Panc1 (cell line): ENCODE measurements at regions not wholly inside any gene's neighbourhood (a gene's known extent, or its start where the extent isn't known, plus 50 kb on each side); places are given as distances from the start of the nearest gene placed in this dataset.

Experiments
- POLR2AphosphoS5 ChIP-seq: IDR thresholded peaks from 2 replicates; pipeline ENCODE4 v1.6.1; 2012; ENCODE audit warnings: mild to moderate bottlenecking, low read depth, low read length, moderate library complexity
- REST ChIP-seq, 2 experiments: IDR thresholded peaks; 2 replicates each; pipeline ENCODE4 v1.6.1; 2011 to 2012; ENCODE audit warnings: low read depth in 2 of 2, control low read depth in 1 of 2, low read length in 1 of 2, mild to moderate bottlenecking in 1 of 2, moderate library complexity in 1 of 2; ENCODE audit not compliant: insufficient read depth in 1 of 2
- SIN3A ChIP-seq: IDR thresholded peaks from 2 replicates; pipeline ENCODE4 v1.6.1; 2012; ENCODE audit warnings: low read depth, mild to moderate bottlenecking, low read length, moderate library complexity, borderline replicate concordance; ENCODE audit not compliant: insufficient read depth
- TCF7L2 ChIP-seq: IDR thresholded peaks from 2 replicates; pipeline ENCODE4 v1.6.1; 2011; ENCODE audit warnings: mild to moderate bottlenecking, low read depth, low read length, inconsistent platforms
- TF ChIP-seq, protein P1 (sequence below): fragments of 450-650 bp; IDR thresholded peaks from 2 replicates; pipeline ENCODE4 v1.5.1; 2017; ENCODE audit warnings: mild to moderate bottlenecking

GRCh38 chr18:39648616-39649015, 2083.0 kb upstream of the CELF4 start:
- TF ChIP-seq, protein P1, sequence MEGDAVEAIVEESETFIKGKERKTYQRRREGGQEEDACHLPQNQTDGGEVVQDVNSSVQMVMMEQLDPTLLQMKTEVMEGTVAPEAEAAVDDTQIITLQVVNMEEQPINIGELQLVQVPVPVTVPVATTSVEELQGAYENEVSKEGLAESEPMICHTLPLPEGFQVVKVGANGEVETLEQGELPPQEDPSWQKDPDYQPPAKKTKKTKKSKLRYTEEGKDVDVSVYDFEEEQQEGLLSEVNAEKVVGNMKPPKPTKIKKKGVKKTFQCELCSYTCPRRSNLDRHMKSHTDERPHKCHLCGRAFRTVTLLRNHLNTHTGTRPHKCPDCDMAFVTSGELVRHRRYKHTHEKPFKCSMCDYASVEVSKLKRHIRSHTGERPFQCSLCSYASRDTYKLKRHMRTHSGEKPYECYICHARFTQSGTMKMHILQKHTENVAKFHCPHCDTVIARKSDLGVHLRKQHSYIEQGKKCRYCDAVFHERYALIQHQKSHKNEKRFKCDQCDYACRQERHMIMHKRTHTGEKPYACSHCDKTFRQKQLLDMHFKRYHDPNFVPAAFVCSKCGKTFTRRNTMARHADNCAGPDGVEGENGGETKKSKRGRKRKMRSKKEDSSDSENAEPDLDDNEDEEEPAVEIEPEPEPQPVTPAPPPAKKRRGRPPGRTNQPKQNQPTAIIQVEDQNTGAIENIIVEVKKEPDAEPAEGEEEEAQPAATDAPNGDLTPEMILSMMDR: no peak
- TF ChIP-seq POLR2AphosphoS5: no peak
- TF ChIP-seq SIN3A: no peak
- no peak for TF ChIP-seq REST (IDR thresholded peaks at IDR 0.05; ENCODE audit: insufficient read depth in 1 of 2, low read depth in 2 of 2, low read length in 1 of 2)
- no peak for TF ChIP-seq TCF7L2
